GM19463 (cell line): ENCODE measurements at regions not wholly inside any gene's neighbourhood (a gene's known extent, or its start where the extent isn't known, plus 50 kb on each side); places are given as distances from the start of the nearest gene placed in this dataset.
"Not testable (repeated sequence)": the region's sequence is repeated elsewhere in the genome, so short reads cannot be mapped to it uniquely, and the experiment has no call there.

ENCODE experiments used
- ATAC-seq: cut with Tn5 transposase; IDR thresholded peaks from one replicate; pipeline ENCODE4 v1.9.1; 2021; ENCODE audit warnings: mild to moderate bottlenecking, moderate library complexity; ENCODE audit not compliant: unreplicated experiment

DNA sequence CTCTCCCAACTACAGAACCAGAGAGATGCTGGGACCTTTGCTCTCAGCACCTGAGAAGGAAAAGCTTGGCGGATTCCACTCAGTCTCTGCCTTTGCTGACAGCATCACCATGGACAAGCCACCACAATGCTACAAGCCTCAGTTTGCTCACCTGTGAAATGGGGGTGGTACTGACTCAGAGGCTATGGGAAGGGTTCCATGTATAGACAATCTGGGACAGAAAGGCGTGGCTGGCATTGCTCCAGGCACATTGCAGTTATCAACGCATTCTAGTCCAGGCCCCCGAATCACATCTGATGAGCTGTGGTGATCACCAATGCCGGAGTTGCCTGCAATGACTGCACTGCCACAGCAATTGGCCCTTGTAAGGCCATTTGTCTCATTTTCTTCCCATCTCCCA is 72.6 kb downstream of the ISX start:
- no peak for ATAC-seq

DNA sequence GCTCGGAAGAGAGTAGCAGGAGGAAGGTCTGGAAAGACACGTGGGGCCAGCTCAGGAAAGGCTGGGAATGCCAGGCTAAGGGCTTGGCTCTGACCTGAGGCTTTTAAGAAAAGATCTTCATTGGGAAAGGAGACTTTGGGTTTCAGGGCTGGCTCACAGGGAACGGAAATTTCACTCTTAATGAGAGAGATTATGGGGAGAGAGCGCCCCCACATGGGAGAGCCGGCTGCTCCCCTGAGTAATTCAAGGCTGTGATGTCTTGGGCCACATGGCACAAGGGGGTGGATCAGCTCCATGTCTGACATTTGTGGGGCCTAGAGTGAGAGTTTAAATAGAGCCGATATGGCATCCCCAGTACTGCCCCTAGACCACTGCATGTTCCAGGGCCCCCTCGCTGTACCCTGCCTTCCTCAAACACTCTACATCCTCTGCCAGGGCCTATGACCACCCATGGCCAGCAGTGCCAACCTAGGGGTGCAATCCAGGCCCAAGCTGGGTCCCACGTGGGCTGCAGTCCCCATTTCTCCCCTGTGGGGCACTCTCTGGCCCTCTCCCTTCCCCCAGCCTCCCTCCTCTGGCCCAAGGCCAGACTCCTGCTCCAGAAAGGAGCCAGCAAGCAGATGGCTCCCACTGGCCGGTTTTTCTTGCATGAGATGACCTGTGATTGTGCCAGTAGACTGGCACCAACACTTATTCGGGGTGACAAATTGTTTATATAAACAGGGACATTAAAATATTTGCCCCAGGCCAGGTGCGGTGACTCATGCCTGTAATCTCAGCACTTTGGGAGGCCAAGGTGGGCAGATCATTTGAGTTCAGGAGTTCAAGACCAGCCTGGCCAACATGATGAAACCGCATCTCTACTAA is 75.2 kb downstream of the ISX start:
- ATAC-seq: no peak

DNA sequence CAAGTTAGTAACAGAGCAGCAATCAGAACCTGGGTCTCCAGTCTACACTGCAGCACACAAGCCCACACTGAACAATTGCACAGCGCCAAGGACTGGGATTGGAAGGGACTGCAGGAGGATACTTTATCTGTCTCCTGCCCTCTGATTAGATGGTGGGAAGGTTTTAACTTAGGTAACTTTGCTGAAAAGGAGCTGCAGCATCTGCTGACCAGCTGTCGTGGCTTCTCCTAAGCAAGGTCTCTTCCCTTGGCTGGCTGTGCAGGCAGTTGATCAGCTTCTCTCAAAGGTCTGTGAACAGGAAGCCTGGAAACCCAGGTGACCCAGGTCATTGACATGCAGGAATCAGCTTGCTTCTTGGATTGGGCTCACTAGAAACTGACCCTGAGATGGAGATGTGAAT is 82.4 kb downstream of the ISX start:
- no peak for ATAC-seq

DNA sequence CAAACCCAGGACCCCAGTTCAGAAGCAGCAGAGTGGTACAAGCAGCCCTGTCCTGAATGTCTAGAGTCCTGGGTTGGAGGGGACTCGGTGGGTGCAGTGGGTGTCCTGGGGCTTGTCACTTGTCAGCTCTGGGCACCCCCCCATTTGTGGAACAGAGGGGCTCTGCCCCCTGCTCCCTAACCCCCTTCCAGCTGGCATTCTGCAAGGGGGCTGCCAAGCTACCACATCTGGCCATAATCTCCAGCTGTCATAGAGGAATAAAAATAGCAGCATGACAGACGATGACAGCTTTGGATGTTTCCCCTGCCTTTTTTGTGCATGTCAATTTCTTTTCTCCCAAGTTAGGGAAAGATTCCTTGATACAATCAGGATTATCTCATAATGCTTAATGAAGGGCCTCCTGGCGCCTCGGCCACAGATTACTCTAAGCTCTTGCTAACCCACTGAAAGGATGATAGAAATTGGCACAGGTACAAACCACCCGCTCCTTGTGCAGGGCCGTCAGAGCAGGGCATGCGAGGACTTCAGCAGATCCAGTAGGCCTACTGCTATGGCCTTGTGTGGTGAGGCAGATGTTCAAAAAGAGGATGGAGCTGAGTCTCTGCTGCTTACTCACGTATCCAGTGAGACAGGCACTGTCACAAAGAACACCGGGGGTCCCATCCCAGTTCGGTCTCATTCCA is 83.0 kb downstream of the ISX start:
- no peak for ATAC-seq

DNA sequence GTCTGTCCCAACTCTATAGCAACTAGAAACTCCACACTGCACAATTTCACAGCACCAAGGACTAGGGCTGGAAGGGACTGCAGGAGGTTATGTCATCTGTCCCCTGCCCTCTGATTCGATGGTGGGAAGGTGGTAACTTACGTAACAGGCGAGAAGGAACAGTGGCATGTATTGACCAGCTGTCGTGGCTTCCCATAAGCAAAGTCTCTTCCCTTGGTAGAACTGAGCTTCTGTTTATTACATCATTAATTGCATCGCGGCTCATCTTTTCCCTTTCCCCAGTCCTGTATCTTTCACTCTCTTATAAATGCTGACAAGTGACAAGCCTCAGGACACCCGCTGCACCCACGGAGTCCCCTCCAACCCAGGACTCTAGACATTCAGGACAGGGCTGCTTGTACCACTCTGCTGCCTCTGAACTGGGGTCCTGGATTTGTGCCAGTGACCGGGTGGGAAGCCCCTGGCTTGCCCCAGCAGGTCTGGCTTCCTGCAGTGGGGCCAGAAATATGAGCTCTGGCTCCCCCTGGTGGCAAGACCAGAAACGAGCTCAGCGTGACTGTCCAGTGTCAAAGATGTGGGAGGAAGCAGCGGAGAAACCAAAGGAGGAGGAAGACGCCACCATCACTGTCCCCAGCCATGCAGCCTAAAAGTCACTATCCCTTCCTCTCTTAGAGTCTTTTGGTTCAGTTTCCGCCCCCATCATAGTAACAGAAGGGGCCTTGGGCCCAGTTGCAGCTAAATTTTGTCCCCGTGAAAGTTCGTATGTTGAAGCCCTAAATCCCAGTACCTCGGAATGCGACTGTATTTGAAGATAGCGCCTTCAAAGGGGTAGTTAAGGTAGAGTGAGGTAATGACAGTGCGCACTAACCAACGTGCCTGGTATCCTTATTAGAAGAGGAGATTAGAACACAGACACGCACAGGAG is 84.5 kb downstream of the ISX start:
- peak; percentile 51 for ATAC-seq

DNA sequence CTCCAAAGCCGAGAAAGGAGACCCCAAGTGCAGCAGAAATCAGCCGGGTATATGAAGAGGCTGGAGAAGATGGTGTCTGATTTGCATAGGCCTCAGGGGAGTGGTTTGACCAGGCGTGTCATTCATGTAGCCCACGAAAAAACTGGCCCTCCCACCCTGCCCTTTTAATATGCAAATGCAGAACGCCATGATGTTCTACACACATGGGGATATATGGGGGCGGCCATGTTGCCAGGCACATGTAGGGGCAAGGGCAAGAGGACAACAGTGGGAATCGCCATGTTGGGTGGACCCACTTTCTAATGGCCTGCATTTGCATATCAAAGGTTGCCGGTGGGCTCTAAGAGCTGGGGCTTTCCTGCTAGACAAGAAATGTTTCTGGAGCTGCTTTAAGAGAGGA is 86.4 kb downstream of the ISX start:
- ATAC-seq: no peak

DNA sequence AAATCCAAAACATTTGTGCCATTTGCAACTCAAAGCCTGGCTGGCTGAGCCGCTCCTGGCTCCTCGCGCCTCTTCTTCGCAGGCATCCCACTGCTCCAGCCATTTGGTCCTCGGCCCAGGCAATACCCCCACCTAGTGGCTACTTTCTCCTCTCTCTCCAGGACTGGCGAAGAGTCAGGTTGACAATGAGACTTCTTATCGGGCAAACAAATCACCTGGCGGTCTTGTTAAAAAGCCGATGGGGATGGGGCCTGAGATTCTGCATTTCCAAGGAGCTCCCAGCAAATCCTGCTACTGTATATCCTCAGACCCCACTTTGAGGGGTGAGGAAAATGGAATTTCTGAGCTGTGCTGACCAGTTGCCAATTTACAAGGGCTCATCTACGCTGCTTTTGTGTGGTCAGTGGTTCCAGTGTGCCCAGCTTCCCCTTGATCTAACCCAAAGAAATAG is 89.0 kb downstream of the ISX start:
- ATAC-seq: no peak

DNA sequence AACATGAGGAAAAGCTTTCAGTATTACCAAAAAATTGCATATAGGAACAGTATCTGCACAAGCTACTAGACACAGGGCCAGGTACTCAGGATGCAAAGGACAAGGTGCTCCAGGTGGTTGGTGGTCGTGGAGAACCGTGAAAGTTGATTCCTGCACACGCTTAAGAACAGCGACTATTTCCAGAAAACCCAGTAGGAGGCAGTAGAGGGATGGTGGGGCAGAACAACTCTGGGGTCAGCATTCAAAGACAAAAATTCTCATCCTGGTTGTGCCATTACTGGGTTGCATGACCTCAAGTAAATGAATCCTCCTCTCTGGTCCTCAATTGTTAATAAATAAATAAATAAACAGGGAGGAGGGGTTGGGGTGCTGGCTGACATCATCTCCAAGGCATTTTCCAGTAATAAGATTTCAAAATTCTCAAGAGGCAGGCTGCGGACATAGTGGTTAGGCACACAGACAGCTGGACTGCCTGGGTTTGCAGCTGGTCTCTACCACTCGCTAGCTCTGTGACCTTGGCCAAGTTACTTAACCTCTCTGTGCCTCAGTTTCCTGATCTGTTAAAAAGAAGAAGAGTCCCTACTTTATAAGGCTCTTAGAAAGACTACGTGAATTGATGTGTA is 89.6 kb downstream of the ISX start:
- no peak for ATAC-seq

DNA sequence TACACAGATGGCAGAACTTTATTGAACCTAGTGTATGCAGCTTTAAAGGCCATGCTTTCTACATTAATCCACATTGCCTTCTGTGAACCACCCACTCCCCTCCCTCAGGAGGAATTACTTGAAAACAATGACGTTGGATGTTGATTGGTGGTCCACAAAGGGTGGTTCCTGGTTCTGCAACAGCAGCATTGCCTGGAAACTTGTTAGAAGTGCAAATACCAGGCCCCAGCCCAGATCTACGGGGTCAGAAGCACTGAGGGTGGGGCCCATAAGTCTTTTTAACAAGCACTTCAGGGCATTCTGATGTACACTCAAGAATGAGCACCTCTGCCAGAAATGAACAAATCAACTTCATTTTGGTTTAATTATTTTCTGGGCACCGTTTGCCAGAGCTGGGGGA is 91.0 kb downstream of the ISX start:
- no peak for ATAC-seq

DNA sequence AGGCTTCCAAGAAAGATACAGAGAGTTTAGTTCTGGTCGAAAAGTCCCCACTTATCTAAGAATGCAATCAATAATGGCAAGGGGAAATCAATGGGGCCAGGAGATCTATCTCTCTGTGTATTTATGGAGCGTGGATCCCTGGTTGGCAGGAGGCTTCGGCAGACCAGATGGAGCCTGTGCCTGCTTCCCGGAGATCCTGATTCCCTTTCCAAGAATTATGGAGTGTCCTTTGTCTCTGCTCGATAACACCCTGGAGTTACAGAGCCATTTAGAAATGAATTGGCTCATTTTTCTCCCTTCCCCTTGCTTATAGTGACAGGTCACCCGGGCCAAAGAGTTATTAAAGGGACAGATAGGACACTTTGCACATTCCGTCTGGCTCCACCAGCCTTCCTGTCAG is 92.4 kb downstream of the ISX start:
- ATAC-seq: no peak

DNA sequence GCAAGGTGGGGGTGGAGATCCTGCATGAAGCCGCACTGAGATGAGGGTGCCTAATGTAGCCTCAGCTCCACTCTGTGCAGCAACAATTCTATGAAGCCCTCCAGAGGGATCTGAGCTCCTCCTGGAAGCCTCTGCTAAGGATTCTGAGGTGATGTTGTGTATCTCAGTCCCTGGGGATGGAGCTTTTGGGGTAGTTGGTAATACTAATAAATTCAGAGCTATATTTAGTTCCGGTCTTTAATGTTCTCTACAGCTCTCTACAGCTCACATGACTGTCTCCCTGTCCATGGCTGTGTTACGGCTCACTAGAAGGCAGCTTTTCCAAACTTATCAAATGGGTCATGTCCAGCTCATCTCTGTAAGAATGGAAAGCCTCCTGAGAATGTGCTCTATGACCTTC is 93.4 kb downstream of the ISX start:
- ATAC-seq: no peak

DNA sequence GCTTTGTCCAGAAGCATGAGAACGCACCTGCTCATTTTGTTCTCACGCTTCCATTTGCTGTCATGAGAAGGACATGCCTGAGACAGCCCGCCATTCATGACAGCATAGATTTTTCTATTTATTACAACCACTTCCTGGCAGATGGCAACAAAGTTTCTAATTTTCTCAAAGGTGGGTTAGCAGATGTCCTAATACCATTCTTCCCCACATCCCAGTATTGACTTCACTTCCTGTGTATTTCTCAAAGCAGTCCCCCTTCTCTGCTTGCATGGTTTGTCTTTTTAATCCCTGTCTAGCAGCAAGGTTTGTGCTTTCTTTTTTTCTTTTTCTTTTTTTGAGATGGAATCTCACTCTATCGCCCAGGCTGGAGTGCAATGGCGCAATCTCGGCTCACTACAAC is 94.3 kb downstream of the ISX start:
- ATAC-seq: no peak

DNA sequence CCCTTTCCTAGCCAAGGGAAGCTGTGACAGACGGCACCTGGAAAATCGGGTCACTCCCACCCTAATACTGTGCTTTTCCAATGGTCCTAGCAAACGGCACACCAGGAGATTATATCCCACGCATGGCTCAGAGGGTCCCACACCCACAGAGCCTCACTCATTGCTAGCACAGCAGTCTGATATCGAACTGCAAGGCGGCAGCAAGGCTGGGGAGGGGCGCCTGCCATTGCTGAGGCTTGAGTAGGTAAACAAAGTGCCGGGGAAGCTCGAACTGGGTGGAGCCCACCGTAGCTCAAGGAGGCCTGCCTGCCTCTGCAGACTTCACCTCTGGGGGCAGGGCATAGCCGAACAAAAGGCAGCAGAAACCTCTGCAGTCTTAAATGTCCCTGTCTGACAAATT is 91.4 kb upstream of the HMGXB4 start:
- not testable (repeated sequence) for ATAC-seq

DNA sequence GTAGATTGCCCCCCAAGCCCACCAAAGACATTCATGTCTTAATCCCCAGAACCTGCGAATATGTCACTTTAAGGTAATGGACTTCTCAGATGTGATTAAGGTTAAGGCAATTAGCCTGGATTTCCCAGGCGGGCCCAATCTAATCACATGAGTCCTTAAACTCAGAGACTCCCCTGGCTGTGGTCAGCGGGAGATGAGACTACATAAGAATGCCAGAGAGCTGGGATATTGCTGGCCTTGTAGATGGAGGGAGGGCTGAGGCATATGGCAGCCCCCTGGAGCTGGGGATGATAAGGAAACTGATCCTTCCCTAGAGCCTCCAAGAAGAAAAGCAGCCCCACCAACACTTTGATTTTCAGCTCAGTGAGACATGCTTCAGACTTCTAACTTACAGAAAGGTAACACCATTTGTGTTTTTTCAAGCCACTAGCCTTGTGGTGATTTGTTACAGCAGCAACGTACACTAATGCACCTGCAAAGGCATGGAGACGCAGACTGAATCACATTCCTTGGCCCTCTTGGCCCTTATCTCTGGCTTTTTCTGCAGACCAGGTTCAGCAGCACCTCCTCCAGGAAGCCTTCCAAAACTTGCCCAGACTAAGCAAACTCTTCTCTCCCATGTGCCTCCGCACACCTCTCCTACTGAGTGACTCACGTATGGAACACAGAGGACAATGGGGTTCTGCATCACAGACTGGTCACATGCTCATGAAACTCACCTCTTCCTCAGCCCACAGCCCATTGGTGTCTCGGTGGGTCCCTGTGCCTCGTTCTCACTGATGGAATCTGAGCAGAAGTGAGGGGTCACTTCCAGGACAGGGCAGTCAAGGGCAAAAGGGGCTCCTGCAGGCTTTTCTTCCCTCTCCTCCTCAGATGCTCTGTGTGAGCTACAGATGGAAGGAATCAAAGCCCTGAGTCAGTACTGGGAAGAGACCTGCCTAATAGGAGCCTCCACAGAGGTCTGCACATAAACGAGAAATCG is 86.3 kb upstream of the HMGXB4 start:
- ATAC-seq: no peak

DNA sequence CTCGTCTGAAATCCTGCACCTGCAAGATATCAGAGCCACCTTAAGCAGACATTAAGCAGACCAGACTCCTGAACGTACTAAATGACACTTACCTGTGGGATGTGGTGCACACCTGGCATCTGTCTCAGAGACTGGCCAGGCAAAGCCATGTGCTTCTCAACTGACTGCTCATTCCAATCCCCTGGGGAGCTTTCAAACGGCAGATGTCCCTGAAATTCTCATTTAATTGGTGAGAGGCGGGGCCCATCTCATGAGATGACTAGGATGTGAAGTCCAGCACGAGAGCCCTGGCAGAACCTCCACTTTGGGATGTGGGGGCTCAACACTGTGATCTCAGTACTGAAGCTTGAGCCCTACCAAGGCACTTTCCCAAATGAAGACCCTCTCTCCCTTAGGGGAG is 84.9 kb upstream of the HMGXB4 start:
- ATAC-seq: no peak

DNA sequence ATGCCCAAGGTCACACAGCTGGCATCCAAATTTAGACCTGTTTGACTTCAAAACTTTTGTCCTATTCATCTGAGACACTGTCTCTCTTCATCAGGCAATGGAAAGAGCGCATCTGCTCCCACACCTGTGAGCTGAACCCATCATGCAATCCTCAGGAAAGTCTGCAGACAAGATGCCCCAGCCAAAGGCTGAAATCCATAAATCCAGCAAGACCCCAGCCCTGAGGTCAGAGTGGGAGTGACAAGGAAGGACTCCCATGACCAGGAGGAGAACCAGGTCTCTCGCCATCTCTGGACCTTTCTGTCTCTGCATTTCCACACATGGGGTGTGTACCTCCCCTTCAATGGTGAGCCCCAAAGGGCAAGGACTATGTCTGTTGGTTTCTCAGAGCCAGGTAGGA is 83.6 kb upstream of the HMGXB4 start:
- no peak for ATAC-seq

DNA sequence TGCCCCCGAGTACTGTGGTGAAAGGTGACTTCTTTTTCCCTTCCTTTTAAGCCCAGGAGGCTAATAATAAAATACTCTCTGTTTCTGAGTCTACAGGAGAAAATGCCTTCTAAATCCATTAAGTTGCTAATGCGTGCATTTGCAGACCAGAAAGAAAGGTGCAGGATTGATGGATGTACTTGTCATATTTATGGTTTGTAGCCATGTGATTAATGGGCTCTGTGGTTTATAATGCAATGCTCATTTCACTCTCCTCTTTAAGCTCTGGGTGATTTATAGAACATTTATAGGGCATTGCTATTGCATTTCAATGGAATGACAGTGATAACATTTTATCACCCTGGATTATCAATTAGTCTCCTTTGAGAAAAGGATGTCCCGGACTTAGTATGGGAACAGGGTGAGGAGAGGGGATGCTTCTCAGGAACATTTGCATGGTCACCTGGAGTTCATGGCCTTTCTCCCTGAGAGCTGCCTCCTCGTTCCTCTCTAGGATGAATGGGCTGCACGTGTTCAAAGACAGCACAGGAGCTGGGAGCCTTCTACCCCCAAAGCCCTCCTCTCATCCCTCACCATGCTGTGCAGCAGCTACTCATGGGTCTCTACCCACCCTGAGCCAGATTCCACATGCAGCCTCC is 82.8 kb upstream of the HMGXB4 start:
- ATAC-seq: no peak

DNA sequence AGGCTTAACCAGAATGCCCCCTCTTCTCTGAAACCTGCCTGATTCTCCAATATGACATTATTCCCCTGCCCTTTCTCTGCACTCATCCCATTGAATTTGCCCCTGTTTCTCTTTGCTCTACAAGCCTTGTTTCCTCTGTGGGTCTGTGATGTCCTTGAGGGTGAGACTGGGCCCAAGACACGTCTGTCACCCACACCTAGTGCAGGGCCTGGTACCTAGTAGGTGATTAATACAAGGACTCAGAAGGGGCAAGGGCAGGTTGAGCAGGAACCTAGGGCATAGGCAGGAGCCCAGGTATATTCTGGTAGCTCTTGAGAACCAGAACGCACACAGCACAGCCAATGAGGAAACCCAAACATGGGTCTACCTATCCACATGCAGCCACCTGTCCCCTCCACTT is 81.9 kb upstream of the HMGXB4 start:
- no peak for ATAC-seq

DNA sequence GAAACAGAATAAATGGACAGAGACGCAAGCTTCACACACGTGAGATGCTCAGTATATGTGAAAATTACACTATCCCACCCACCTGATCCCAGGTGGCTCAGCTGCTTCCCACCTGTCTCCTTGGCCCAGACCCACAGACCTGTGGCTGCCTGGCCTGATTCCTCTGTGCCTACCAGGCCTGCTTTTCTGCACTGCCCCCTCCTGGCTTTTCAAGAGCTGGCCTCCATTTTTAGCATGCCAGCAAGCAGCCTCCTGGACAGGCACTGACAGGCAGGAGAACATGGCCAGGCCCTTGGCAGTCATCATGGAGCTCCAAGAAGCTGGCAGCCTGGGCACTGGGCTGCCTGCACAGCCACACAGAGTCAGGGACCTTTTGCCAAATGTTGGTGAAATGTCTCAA is 79.5 kb upstream of the HMGXB4 start:
- ATAC-seq: no peak
